Spinal cord (tissue), 9 donors: ENCODE measurements at regions not wholly inside any gene's neighbourhood (a gene's known extent, or its start where the extent isn't known, plus 50 kb on each side); places are given as distances from the start of the nearest gene placed in this dataset.

ENCODE experiments used
- DNase-seq, 6 donors: peaks; one replicate each; pipeline versions ENCODE4 v3.0.0 to v3.0.0-alpha.2; 2013 to 2015; ENCODE audit warnings: low spot score in 6 of 6, low read depth in 4 of 6
- H3K27ac ChIP-seq: one replicate; pipeline ENCODE4 v1.5.1; 2013; ENCODE audit warnings: low read depth, low read length, control low read depth
- H3K27me3 ChIP-seq: one replicate; pipeline ENCODE4 v1.6.1; 2013; ENCODE audit warnings: low read length; ENCODE audit not compliant: control insufficient read depth, insufficient read depth
- H3K36me3 ChIP-seq: one replicate; pipeline ENCODE4 v1.6.1; 2013; ENCODE audit warnings: low read length; ENCODE audit not compliant: control insufficient read depth, insufficient read depth
- H3K4me1 ChIP-seq: one replicate; pipeline ENCODE4 v1.6.1; 2013; ENCODE audit warnings: low read length; ENCODE audit not compliant: control insufficient read depth, insufficient read depth
- H3K4me3 ChIP-seq: one replicate; pipeline ENCODE4 v1.5.1; 2013; ENCODE audit warnings: low read depth, low read length, control low read depth
- H3K9me3 ChIP-seq: one replicate; pipeline ENCODE4 v1.6.1; 2013; ENCODE audit warnings: low read length; ENCODE audit not compliant: control insufficient read depth, insufficient read depth
- WGBS: methylation state at CpG from one replicate; pipeline ENCODE4 v1.1.5; 2013; ENCODE audit warnings: missing lambda C conversion rate; ENCODE audit not compliant: insufficient coverage; 5-methylcytosine and 5-hydroxymethylcytosine counted together
- donor health status: healthy.

DNA sequence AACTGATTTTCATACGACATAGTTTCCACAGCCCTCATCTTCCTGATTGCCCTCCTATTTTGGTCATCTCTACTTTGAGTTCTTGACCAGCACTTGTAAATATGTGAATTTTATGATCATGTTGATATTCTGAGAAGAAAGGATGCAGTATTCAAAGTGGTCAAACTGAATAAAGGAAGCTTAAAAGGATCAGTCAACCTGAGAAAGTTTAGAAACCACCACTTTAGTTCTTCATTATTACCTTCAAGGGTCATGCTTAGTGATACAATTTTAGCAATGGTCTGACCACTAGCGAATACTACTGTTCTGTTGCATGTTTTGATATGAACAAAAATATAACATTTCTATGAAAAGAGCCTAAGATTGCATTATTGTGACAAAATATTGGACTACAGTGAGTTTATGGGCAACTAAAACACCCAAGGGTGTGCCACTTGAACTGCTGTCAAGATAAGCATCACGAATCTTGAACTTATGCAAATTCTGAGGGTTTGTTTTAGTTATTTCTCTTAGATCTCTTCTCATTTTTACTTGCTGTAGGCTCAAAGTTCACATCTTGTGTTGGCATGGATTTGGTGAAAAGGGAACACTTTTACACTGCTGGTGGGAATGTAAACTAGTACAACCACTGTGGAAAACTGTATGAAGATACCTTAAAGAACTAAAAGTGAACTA is 247.7 kb downstream of the IPMK start:
- Histone ChIP-seq H3K9me3 (peaks cover 2% of the 10 kb centered on the region), H3K4me3 (no peak overlapping the region), H3K4me1 (no peaks in the 10 kb centered on the region), H3K27ac (no peak overlapping the region), H3K27me3 (no peaks in the 10 kb centered on the region), H3K36me3 (no peaks in the 10 kb centered on the region)
- no peak for DNase-seq
- no CpG with 5 or more reads among the region's 3 CpGs for WGBS

DNA sequence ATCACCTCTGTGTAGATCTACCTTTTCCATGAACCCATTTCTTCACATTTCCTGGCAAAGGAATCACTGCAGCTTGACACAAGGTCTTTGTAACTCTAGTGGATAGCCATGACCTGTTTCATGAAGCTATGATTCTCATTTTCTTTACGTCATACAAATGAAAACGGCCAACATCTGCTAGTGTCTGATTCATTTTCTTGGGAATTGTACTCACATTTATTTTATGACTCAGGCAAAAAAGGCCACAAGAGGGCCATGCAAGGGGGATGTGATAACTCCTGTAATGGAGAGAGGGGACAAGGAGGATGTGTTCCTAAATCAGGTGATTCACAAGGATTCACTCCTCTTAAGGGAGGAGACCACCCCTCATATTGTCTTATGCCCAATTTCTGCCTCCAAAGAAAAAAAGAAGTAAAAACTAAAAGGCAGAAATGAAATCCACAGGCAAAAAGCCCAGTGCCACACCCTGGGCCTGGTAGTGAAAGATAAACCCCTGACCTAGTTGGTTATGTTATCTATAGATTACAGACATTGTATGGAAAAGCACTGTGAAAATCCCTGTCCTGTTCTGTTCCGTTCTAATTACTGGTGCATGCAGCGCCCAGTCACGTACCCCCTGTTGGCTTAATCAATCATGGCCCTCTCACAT is 249.9 kb downstream of the IPMK start:
- DNase-seq = no peak
- no peak overlapping the region for H3K4me3 ChIP-seq
- H3K9me3 ChIP-seq = peaks cover 2% of the 10 kb centered on the region
- WGBS = 74% methylated on average over 3 of the region's 5 CpGs
- no peaks in the 10 kb centered on the region for H3K4me1 ChIP-seq
- H3K27me3 ChIP-seq = no peaks in the 10 kb centered on the region
- no peaks in the 10 kb centered on the region for H3K36me3 ChIP-seq
- H3K27ac ChIP-seq = no peak overlapping the region

DNA sequence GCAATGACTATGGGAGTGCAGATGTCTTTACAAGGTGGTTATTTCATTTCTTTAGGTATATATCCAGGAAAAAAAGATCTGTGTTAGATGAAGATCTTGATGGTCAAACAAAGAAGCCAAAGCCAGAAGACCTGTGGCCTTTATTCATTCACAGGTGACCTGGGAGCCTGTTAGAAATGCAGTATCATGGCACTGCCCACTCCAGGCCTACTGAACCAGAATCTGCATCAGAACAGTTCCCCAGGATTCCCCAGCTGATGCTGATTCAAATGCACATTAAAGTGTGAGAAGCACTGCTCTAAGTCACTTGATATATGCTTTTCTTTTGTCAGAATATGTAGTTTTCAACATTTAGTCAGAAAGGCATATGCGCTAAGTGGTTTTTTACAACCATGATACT is 251.1 kb downstream of the IPMK start:
- WGBS = no CpG with 5 or more reads among the region's 1 CpG

DNA sequence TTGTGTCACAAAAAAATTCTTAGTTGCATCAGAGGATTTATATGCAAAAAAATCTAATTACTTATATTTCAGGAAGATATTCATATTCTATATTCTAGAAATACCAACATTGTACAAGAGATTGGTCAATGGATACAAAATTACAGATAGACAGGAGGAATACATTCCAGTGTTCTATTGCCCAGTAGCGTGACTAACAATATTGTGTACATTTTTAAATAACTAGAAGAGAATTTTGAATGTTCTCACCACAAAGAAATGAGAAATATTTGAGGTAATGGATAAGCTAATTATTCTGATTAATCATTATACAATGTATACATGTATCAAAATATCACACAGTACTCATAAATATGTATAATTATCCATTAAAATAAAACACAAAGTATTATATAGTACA is 253.3 kb downstream of the IPMK start:
- H3K27ac ChIP-seq = no peak overlapping the region
- no peaks in the 10 kb centered on the region for H3K27me3 ChIP-seq
- no peaks in the 10 kb centered on the region for H3K4me1 ChIP-seq
- H3K9me3 ChIP-seq = no peaks in the 10 kb centered on the region
- DNase-seq = no peak
- WGBS = no CpG with 5 or more reads among the region's 1 CpG
- H3K36me3 ChIP-seq = no peaks in the 10 kb centered on the region
- no peak overlapping the region for H3K4me3 ChIP-seq

More for the DNA sequence above, 251.1 kb downstream of the IPMK start:
- Histone ChIP-seq H3K27ac (no peak overlapping the region), H3K36me3 (no peaks in the 10 kb centered on the region), H3K4me3 (no peak overlapping the region), H3K27me3 (no peaks in the 10 kb centered on the region), H3K4me1 (no peaks in the 10 kb centered on the region), H3K9me3 (peaks cover 2% of the 10 kb centered on the region)
- no peak for DNase-seq

DNA sequence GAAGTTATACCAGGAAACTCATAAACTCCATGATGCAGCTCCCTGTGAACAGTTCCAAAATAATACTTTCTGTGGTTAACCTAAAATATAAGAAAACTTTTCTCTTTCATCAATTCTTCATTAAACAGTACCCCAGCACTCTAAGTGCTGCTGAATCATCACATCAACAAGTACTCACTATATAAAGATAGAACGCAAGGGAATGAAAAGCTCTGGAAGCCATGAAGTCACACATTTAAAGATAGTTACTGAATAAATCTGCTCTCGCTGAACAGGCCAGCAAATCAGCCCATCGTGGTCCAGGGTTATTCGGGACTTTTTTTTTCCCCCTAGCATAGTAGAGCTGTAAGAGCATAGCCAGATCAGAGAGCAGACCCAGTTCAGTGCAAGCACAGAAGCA is 254.3 kb downstream of the IPMK start:
- Histone ChIP-seq H3K27ac (no peak overlapping the region), H3K36me3 (no peaks in the 10 kb centered on the region), H3K9me3 (no peaks in the 10 kb centered on the region), H3K27me3 (no peaks in the 10 kb centered on the region), H3K4me3 (no peak overlapping the region), H3K4me1 (no peaks in the 10 kb centered on the region)
- WGBS = 95% methylated on average over 4 of the region's 4 CpGs
- no peak for DNase-seq

DNA sequence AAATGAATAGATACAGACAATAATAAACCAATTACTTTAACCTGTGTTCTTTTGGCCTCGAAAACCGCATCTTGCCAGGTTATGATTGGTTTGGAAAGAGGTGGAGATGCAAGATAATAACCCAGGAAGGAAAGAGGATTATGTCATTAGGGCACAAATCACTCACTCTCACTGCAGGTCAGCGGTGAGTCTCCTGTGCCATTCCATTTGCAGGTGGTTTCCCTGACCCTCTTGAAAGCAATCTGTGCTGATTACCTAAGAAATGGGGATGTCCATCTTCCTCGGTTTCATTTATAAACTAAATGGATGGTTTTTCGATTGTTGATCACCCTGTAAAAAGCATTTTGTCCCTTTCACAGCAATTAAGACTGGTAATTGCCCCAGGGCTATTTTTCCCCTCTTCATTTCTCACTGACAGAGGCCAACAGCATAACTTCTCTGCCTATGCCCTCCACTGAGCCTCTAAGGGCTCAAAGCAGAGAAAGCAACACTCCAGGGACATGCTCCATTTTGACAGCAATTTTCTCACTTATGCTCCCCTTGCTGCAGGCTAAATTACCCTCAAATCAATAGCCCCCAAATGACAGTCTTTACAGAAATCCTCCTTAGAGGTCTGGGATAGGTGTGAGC is 257.5 kb downstream of the IPMK start:
- Histone ChIP-seq H3K4me3 (no peak overlapping the region), H3K27me3 (no peaks in the 10 kb centered on the region), H3K9me3 (no peaks in the 10 kb centered on the region), H3K27ac (no peak overlapping the region), H3K36me3 (no peaks in the 10 kb centered on the region), H3K4me1 (no peaks in the 10 kb centered on the region)
- no peak for DNase-seq
- WGBS = 79% methylated on average over 2 of the region's 5 CpGs

DNA sequence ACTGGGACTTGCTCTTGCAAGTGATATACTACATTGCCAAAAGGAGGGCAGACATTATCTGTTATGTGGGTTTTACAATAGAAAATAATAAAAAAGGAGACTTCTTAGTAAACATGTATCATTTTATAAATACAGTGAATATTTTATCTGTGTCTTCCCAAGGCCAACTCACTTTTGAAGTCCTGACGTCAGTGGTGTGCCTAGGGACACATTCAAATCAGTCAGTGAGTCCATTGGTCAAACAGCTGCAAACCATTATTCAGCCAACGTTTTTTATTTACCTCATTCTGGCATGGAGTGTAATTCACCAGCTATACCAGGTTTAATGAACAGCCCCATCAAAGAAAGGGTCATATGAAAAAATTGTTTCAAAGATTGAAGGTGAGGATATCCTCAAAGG is 263.7 kb downstream of the IPMK start:
- Histone ChIP-seq H3K36me3 (no peaks in the 10 kb centered on the region), H3K27me3 (no peaks in the 10 kb centered on the region), H3K4me1 (no peaks in the 10 kb centered on the region), H3K4me3 (no peak overlapping the region), H3K9me3 (no peaks in the 10 kb centered on the region), H3K27ac (no peak overlapping the region)
- DNase-seq = no peak
- WGBS = no CpG with 5 or more reads among the region's 2 CpGs

DNA sequence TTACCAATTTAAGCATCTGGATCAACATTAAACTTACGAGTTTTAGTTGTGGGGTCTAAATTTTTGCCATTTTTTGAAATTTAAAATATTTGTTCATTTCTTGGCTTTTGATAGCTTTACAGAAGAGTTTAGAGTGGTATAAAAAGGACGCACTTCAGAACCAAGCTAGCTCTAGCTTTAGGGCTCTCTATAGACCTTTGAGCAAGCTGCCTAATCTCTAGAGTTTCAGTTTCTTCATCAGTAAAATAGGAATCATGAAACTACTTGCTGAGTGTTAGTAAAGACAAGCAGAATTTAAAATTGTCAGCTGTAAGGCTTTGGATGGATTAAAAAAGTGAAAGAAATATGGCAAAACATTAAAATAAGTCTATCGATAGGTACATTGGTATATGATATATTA is 266.5 kb downstream of the IPMK start:
- WGBS = no CpG with 5 or more reads among the region's 3 CpGs
- no peak overlapping the region for H3K4me3 ChIP-seq
- no peak for DNase-seq
- no peak overlapping the region for H3K27ac ChIP-seq
- no peaks in the 10 kb centered on the region for H3K36me3 ChIP-seq
- no peaks in the 10 kb centered on the region for H3K27me3 ChIP-seq
- no peaks in the 10 kb centered on the region for H3K9me3 ChIP-seq
- H3K4me1 ChIP-seq = no peaks in the 10 kb centered on the region

DNA sequence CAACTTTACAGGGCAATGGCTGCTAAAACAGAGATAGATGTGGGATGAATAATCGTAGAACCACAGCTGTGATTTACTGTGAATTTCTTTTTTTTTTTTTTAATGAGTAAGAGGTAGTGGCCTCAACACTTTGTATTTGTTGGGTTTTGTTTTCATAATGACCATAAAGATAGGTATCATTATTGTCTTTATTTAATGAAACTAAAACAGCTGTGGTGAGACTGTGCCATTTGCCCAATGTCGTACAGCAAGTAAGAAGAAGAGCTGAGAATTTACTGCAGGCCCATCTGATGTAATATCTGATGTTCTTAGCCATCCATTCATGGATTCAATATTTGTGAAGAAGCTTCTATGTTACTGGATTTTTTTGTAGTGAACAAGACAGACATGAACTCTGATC is 271.2 kb downstream of the IPMK start:
- no peaks in the 10 kb centered on the region for H3K4me1 ChIP-seq
- WGBS = 100% methylated on average over 1 of the region's 2 CpGs
- no peak for DNase-seq
- H3K36me3 ChIP-seq = no peaks in the 10 kb centered on the region
- no peak overlapping the region for H3K4me3 ChIP-seq
- H3K9me3 ChIP-seq = no peaks in the 10 kb centered on the region
- no peak overlapping the region for H3K27ac ChIP-seq
- H3K27me3 ChIP-seq = no peaks in the 10 kb centered on the region

DNA sequence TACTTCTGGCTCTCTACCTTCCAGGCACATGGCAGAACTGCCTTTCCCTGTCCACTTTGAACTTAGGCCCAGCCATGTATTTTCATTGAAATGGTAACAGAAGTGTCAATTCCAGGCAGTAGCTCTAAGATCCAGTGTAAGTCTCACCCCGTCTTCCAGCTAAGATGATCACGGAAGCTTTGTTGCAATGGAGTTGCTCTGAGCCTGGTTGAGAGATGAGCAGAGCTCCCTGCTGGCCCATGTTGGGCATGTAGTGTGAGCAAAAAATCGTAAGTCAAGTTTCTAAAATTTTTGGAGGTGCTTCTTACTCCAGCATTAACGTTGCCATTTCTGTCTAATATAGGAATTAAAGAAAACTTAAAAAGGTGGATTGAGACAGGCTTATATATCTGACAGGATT is 274.4 kb downstream of the IPMK start:
- H3K27ac ChIP-seq = no peak overlapping the region
- DNase-seq = no peak
- no peaks in the 10 kb centered on the region for H3K4me1 ChIP-seq
- H3K36me3 ChIP-seq = no peaks in the 10 kb centered on the region
- H3K27me3 ChIP-seq = no peaks in the 10 kb centered on the region
- no peak overlapping the region for H3K4me3 ChIP-seq
- no peaks in the 10 kb centered on the region for H3K9me3 ChIP-seq
- WGBS = 83% methylated on average over 2 of the region's 4 CpGs
